ENCODE measurements at regions not wholly inside any gene's neighbourhood (a gene's known extent, or its start where the extent isn't known, plus 50 kb on each side); places are given as distances from the start of the nearest gene placed in this dataset.

DNA sequence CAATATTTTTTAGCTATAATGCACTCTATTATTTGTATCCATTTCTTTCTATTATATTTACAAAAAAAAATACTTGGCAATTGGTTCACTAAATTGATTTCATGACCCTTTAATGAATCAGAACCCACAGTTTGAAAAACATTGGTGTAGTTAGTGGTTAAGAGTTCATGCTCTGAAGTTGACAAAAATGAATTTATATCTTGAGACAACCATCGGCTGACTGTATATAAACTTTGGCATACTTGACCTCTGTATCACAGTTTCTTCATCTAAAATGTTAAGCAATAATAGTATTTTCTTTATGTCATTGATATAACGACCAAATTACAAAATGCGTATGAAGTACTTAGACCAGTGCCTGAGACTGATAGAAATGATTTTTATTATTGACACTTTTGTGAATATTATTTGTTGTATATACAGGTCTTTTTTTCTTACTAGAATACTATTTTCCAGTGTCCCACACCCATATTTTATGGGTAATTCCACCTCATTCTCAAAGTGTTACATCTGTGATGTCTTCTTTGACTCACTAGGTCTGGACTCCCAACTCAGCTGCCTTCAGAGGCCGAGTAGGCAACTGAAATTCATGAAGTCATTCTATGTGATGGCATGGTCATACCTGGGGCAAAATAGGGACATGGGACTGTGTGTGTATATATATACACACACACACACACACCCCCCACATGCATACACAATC lies 459.2 kb downstream of the RFPL4B start:
- DNase-seq = no peak

DNA sequence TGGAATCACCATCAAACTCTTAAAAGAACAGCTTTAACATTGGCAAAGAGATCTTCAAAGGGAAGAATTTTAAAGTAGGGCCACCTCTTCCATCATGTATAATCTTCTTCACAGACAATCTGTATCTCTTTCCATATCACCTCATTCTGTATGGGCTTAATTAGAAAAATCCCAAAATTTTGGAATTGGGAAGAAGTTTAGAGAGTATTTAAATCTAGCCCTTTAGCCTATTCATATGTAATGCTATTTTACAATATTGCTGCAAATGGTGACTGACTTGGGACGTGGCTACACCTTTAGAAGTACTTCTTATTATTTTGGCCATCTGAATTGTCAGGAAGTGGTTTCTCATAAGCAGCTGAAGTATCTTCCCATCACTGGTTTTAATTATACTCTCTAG lies 474.3 kb downstream of the RFPL4B start:
- no peak for DNase-seq

DNA sequence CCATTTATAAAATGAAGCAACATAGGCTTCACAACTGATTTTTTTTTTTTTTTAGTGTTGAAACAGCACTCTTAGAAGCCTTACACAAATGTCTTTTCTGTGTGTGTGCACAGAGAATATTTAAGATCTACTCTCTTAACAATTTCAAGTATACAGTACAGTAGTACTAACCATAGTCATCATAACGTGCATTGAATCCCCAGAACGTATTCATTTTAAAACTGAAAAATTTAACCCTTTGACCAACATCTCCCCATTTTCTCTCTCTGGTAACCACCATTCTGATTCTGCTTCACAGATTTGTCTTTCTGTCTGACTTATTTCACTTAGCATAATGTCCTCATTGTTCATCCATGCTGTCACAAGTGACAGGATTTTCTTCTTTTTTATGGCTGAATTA lies 475.6 kb downstream of the RFPL4B start:
- DNase-seq = no peak

DNA sequence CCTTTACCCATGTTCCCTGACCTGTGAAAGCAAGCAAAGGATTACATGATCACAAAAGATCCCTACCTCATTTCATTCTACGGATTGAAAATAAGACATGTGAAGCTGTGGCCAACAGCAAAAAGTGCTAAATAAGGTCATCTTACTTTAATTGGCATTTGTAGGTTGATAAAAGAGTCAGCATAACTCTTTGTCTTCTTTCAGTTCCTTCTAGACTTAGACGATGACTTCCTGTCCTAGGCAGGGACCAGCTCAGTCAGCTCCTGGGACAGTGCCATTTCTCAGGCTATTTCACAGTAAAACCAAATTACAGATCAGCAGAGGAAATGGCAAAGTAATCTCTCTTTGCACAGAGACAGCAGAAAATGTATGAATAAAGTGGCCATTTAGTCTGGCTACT lies 480.7 kb downstream of the RFPL4B start:
- no peak for DNase-seq

DNA sequence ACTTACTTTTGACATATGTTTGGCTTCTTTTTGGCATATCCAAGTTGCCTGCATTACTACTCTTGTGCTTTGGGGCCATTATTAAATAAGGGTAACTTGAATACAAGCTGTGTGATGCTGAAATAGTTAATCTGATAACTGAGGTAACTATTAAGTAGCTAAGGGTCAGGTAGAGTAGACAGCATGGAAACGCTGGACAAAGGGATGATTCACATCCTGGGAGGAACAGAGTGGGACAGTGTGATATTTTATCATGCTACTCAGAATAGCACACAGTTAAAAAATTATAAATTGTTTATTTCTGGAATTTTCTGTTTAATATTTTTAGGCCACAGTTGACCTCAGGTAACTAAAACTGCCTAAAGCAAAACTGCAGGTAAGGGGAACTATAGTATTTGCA lies 483.9 kb downstream of the RFPL4B start:
- no peak for DNase-seq

DNA sequence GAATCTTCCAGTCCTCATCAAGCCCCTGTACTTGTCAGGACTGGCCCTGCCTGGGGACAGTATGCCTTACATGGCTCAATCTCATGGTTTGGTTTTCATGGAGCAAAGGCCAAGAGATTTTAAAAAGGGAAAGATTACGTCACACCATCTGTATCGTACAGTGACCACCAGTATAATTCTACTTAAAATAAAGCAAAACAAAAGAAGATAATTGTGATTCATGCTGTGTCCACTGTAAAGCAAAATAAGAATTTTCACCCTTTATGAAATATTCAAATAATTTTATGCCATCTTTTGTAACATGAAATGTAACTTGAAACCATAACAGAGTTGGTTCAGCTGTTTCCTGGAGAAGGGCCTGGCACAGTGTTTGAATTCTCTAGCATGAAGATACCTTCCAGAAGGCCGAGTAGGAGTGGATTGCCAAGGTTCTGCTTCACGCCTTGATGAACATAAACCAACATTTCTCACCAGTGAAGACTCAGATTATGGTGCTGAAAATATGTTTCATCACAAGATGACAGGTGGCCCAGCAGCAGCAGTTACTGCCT lies 486.5 kb downstream of the RFPL4B start:
- no peak for DNase-seq

DNA sequence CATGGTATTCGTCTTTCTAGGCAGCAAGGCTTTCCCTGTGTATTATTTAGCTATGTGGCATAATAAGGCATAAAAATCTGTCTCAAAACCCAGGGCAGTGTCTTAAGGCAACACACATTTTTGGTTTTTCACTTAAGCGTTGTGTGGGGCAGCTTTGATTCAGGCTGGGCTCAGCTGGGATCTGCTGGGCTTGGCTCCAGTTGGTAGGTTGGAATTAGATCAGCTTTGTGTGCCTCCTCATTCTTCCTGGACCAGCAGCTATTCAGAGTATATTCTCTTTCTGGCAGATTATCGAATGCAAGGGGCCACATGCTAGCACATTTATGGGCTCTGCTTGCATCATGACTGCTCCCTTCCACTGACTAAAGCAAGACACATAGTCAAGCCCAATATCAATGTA lies 487.9 kb downstream of the RFPL4B start:
- no peak for DNase-seq

DNA sequence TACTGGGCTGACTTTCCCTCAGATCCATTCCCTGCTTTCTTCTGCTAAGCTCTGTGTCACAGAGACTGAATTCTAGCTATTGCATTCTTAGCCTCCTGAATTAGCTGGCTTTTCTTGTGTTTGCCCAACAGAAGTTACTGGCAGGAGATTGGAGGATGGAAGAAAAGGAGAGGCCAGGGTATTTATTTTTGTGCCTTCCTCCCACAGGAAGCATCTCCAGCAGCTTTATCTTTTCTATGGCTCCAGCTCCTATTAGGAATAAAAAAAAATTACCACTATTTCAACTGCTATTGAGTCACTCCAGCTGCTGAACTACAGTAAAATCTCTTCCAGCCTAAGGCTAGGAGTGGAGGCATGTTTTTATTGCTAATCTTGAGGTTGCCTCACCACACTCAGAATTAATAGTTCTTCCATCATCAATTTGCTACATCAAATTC lies 492.4 kb downstream of the RFPL4B start:
- no peak for DNase-seq

DNA sequence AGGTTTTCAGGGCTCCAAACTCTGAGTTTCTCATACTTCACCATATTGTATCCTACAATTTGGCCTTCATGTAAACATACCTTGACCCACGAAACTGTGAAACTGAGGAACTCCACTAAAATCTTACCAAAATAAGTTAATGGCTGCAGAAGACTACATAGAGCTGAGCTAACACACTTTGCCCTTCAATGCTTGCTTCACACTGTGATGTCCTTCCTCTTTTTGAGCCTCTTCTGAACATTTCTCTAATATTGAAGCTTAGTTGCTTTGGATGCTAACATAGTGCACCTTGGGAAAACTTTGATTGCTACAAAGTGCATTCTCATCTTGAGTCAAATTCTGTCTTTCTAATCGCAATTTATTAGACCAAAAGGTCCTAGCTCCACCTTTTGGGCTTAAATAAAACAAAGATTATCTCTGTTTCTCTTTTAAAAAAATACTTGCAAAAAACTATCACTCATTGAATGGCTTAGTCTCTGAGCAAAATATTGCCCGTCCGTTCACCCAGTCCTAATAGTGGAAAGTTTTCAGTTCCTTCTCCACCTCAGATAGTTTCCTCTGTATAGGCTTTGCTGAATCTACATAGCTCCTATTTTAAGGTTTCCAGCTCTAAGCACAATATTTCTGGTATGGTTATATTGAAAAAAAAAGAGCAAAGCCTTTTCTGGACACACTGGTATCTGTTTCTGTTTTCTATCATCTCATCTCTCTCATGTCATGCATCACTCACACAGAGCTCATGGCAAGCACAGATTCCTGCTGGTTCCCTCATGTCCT lies 494.6 kb downstream of the RFPL4B start:
- no peak for DNase-seq

DNA sequence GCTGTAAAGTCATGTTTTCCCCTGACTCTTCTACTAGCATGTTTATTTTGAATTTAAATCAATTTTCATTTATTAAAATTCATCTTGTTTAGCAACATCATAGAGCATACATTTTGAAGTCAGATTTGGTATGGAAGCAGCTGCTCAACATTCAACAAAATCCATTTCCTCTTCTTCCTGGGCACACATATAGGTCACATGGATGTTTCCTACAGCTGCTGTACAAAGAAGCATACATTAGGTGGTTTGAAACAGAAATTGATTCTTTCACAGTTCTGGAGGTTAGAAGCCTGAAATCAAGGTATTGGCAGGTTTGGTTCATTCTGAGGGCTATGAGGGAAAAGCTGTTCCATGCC lies 495.2 kb downstream of the RFPL4B start:
- no peak for DNase-seq

DNA sequence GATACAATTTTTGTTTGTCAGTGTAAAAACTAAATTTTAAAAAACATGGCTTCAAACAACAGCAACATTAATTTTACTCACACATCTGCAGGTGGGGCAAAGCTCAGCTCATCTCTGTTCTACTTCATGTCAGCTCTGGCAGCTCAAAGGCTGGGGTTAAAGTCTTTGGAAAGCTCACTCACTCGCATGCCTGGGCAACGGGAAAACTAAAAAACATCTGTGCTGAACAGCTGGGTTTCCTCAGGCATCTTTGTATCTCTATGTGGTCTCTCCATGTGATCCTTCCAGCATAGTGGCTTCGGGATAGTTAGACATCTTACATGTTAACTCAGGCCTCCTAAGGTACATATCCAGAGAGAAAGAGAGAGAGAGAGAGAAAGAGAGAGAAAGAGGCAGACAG lies 499.6 kb downstream of the RFPL4B start:
- no peak for DNase-seq

DNA sequence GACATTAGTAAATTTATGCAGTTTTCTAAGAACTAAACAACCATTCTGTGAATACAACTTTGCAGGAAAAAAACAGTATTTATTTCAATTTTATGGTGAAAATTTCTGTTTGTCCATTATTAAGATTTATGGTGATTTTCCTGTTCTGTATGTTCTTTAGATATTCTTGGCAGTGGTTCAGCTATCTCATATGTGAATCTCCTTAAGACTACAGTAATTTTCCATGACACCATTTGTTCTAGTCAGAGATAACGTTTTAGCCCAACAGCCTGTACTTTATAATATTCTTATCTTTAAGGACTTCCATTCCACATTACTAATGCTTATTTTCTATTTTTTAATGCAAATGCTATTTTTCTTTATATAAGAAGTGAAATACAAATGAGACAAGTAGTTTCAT lies 504.0 kb downstream of the RFPL4B start:
- no peak for DNase-seq

DNA sequence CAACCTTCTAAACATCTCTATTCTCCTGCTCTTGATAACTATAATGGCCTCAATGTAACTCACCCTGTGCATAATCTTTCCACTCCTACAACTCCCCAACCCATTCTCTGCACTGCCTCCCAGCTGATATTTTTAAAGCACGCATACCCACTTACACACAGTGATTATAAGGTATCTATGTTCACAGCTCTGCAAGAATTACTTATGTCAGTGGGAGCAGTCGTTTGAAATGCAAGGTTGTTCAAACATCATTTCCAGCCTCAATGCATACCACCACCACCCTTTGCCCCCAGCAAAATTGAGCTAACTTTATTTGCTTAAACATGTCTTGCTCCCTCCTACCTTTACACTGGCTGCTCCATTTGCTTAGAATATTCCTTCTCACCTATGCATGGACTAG lies 506.0 kb downstream of the RFPL4B start:
- DNase-seq = no peak

DNA sequence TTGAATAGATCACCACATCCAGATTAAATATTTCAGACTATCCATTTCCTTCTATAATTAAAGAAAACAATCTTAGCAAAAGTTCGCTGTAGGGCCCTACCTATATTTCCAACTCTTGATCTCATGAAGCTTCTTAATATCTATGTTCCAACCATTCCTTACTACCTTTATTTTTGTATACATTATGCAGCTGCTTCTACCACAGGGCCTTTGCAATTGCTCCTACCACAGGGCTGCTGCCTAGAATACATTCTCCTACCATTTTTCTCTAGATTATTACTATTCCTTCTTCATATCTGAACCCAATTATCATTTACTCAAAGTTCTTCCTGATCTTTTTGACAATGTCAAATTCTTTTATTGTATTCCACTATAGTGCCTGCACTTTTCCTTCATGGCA lies 516.6 kb downstream of the RFPL4B start:
- no peak for DNase-seq

DNA sequence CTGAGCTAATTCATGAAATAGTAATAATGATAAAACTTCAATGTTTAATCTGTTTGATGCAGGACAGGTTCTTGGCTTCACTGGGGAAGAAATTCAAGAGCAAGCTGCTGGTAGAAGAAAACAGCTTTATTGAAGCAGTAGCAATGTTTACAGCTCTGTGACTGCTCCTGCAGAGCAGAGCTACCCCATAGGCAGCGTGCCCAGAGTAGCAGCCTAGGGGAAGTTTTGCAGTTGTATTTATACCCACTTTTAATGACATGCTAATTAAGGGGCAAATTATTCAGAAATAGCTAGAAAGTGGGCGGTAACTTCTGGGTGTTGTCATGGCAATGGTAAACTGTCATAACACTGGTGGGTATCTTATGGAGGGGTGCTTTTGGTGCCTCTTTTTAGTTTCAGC lies 518.0 kb downstream of the RFPL4B start:
- no peak for DNase-seq

DNA sequence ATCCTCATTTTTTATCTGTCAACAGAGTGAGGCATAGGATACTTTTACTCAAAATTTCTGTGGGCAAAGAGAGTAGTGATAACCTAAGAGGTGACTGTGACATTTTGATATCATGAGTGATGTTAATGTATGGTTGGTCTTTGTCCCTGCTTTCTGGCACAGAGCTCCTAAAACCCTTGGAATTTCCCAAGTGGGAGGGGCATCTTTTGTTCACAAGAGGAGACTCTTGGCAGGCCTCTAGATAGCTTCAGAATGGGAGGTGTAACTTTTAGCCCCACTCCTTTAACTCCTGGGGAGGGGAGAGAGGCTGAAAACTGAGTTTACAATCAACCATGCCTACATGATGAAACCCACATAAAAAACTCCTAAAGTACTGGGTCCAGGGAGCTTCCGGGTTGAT lies 527.8 kb downstream of the RFPL4B start:
- no peak for DNase-seq

DNA sequence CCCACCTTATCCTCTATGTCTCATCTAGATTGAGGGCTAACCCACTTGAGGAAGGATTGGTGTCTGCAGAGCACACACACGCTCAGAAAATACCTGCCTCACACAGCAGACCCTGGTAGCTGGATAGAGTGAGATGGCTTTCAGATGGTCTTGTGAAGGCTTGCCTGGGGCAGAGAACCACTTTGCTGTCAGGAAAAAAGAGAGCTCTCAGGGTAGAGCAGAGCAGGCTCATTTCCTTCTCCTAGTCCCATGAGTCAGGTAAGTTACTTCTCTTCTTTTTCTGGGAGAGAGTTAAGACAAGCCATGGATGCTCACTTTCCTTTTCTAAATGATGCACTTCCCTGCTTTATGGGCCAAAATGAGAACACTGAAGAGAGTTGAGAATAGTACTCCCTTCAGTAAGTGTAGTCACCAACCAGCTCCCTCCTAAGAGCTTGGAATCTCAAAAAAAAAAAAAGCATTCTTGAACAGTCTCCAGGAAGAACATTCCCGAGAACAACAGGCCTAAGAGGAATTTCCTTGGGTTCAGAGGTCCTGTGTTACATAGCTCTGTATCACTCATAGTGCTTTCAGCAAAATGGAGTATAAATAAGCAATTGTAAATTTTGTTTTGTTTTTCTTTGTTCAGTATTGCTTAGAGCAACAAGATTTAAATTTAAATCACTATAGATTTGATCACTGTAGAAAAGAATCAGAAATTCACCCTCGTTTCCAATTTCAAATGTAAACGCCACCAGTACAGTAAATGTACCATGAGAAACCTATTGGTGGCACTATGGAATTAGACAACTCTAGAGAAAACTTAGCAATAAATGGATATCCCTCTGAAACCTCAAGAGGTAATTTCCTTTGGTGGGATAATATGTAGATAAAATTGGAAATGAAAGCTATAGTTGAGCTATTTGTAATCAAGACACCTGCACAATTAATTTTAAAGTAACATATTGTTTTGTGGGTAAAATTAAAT lies 530.3 kb downstream of the RFPL4B start:
- DNase-seq = peak; percentile 54

DNA sequence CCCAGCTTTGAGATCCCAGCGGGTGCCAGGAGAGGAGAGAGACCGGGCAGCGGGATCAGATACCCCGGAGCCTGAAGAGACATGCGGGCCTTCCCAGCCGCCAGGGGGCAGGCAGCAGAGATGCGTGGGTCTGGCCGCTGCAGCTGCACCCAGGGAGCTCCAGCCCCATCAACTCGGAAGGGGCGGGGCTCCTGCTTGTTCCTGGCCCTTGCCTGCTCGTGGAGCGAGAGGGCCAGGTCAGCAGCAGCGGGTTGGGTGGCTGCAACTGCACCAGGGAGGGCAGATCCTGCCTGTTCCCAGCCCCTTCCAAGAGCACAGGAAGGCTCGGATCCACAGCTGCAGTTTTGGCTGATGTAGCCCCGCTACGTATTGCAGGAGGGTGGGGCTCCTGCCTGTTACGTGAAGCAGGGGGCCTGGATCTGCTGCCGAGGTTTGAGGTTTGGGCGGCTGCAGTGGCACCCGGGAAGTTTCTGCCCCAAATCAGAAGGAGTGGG lies 532.8 kb downstream of the RFPL4B start:
- DNase-seq = no peak

DNA sequence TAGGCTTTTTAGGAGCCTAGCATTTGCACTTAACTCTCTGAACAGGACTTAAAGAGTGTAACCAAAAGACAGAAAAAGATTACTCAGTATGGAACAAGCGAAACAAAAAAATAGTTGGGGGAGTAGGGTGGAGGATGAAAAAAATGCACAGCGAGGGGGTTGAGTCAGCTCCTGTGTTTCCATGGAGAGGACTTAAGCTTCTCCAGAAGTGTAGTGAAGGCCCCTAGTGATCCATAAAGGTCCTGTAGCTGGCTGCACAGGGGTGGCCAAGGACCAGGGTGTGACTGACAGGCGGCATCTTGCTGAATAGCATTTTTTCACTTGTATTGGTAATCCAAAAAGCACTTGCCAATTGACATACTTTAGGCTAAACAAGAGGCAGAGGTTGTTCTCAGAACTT lies 533.9 kb downstream of the RFPL4B start:
- no peak for DNase-seq

DNA sequence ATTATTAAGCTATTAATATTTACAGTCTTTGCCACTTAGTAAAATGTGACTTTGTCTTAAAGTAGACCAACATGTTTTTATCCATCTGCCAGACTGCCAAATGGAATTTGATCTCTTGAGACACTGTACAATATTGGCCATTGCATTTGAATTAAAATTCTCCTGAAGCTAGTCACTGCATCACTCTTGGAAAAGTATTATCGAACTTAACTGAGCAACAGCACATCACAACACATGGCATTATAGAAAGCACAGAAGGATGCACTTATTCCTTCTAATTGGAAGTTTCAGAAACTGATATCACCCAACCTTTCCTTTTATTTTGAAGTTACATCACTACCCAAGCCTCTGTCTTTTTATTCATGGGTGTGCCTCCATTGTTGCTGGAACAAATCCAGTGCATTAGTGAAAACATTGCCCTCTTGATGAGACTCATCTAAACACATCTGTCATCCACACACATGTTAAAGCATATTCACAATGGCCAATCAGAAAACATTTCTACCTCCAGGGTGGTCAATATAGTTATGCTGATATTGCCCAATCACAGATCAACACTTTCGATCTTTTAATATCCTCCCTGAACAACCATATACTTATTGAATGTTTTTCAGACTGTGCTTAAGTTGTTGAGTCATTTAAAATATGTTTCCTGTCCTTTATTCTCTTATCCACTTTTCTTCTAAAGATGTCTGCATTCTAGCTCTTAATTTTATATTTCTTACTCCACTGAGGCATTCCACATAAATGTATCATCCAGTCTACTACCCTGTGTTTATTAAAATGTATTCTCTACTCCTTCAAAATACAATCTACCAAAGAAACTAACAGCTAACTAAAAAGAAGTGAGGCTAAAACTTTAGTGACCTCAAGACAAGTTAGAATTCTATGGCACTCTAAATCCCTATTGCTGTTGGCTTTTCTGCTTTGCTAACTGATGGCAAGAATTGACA lies 535.0 kb downstream of the RFPL4B start:
- no peak for DNase-seq

DNA sequence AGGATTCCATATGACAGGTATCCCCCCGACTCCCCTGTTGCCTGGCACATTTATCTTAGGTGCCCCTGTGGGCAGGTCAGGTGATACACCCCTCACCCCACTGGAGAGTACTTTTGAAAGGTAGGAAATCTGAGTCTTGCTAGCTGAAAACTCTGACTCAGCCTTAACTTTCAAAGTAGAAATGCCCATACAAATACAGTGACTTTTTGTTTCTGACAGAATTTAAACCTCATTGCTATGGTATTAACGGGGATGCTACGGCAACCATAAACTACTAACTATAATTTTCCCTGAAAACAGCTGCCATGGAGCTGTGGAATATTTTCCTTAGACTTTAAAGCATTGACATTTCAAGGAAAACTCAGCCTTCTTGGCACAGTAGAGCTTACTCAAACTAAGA lies 536.0 kb downstream of the RFPL4B start:
- DNase-seq = no peak

DNA sequence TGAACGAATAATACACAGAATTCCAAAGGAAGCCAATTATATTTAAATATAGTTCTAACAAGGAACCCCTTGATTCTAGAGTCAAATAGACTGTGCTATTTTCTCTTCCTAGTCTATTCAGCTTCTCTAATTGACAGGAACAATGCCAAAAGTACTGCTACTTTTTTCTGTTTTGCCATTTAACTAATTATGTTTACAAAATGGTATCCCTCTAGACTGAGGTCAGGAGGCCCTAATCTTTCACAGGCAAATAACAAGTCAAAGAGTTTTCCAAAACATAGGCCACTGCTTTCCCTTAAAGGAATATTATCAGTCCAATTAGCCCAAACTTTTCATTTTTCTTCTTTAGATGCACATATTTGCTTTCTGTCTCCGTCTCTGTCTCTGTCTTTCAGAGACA lies 539.3 kb downstream of the RFPL4B start:
- DNase-seq = no peak

Measured in eye (tissue), 1 donor.